GM12878 (cell line): ENCODE measurements at regions not wholly inside any gene's neighbourhood (a gene's known extent, or its start where the extent isn't known, plus 50 kb on each side); places are given as distances from the start of the nearest gene placed in this dataset.

Experiments used
- ATAC-seq: fragments of 200-7000 bp; cut with Tn5 transposase; 3 replicates; pipeline ENCODE4 v1.9.1; 2020; ENCODE audit warnings: mild to moderate bottlenecking, moderate library complexity
- BruUV-seq: library from RNA; stranded (reverse); fragments of 400-500 nt; replicated peaks from 2 replicates; lab custom pipeline; 2021; lab: Mats Ljungman, UMichigan
- CTCF ChIA-PET: fragments of 300-600 bp; sonication (Branson Sonifier 250); formaldehyde crosslinking; extraction: SDS; loops from one replicate; lab custom pipeline; 2021; ENCODE audit warnings: inconsistent platforms; lab: Yijun Ruan, JAX
- POLR2A ChIA-PET: fragments of 350-600 bp; formaldehyde crosslinking; extraction: SDS; loops from one replicate; lab custom pipeline; 2021; ENCODE audit warnings: inconsistent platforms; lab: Charles Lee
- RAD21 ChIA-PET: fragments of 300-600 bp; sonication (Branson Sonifier 250); formaldehyde crosslinking; loops from one replicate; lab custom pipeline; 2023; ENCODE audit warnings: antibody characterized with exemption; ENCODE audit not compliant: unreplicated experiment; lab: Charles Lee
- SMC1A ChIA-PET: fragments of 300-600 bp; sonication (Branson Sonifier 250); formaldehyde crosslinking; loops from one replicate; lab custom pipeline; 2023; ENCODE audit not compliant: unreplicated experiment, uncharacterized antibody; lab: Charles Lee
- DNase-seq: peaks from one replicate; pipeline ENCODE4 v3.0.0-alpha.2; 2011; ENCODE audit warnings: low read depth, low spot score
- FAIRE-seq: peaks from 3 replicates; lab custom pipeline; 2011; peaks lifted over from hg19 to GRCh38; lab: Jason Lieb, UNC
- H2AFZ ChIP-seq: 2 replicates; pipeline ENCODE4 v1.6.0; 2011; ENCODE audit warnings: low read depth, low read length, control low read depth; ENCODE audit not compliant: control insufficient read depth
- H3K27ac ChIP-seq: 2 replicates; pipeline ENCODE4 v1.5.1; 2011; ENCODE audit warnings: control low read depth; ENCODE audit not compliant: control insufficient read depth, insufficient read depth
- H3K27me3 ChIP-seq, 2 experiments: replicated peaks in 1 of 2; 2 replicates each; pipeline versions ENCODE4 v1.6.0 to v1.6.1; 2011; ENCODE audit warnings: low read length in 1 of 2; ENCODE audit not compliant: control insufficient read depth in 2 of 2, insufficient read depth in 2 of 2
- H3K36me3 ChIP-seq, 2 experiments: 2 replicates each; pipeline ENCODE4 v1.5.1; 2011; ENCODE audit warnings: low read length in 1 of 2; ENCODE audit not compliant: control insufficient read depth in 2 of 2, insufficient read depth in 2 of 2
- H3K4me1 ChIP-seq: 2 replicates; pipeline ENCODE4 v1.6.1; 2011; ENCODE audit warnings: mild to moderate bottlenecking, low read length, moderate library complexity, mixed read lengths; ENCODE audit not compliant: control insufficient read depth, insufficient read depth
- H3K4me2 ChIP-seq: 2 replicates; pipeline ENCODE4 v1.6.0; 2011; ENCODE audit warnings: control low read depth; ENCODE audit not compliant: control insufficient read depth, insufficient read depth
- H3K4me3 ChIP-seq: fragments of 200-600 bp; sonication (generic); 2 replicates; pipeline ENCODE4 v1.5.1; 2016
- H3K79me2 ChIP-seq: 2 replicates; pipeline ENCODE4 v1.6.0; 2011; ENCODE audit warnings: low read length; ENCODE audit not compliant: control insufficient read depth, insufficient read depth
- H3K9ac ChIP-seq: 2 replicates; pipeline ENCODE4 v1.8.0; 2011; ENCODE audit warnings: low read length, control low read depth, mixed read lengths; ENCODE audit not compliant: control insufficient read depth, insufficient read depth
- H3K9me3 ChIP-seq: replicated peaks from 3 replicates; pipeline ENCODE4 v1.5.1; 2011; ENCODE audit warnings: mild to moderate bottlenecking, low read length; ENCODE audit not compliant: control insufficient read depth, insufficient read depth
- H4K20me1 ChIP-seq: 2 replicates; pipeline ENCODE4 v1.6.0; 2011; ENCODE audit not compliant: control insufficient read depth, insufficient read depth
- BCL3 ChIP-seq: IDR thresholded peaks from 2 replicates; pipeline ENCODE4 v1.6.1; 2011; ENCODE audit warnings: borderline replicate concordance, low read depth, mild to moderate bottlenecking, moderate library complexity, low read length; ENCODE audit not compliant: insufficient read depth, poor library complexity, severe bottlenecking
- EP300 ChIP-seq, 2 experiments: fragments of 150-350 bp in 1 of 2; IDR thresholded peaks; 2 replicates each; pipeline ENCODE4 v1.6.1; 2011 to 2012; ENCODE audit warnings: low read depth in 2 of 2, low read length in 2 of 2, borderline replicate concordance in 1 of 2, improper control_type of control experiment in 1 of 2, inconsistent platforms in 1 of 2; ENCODE audit not compliant: control insufficient read depth in 1 of 2
- EZH2 ChIP-seq: IDR thresholded peaks from 2 replicates; pipeline ENCODE4 v1.6.1; 2012; ENCODE audit warnings: low read depth, mild to moderate bottlenecking, control low read depth, inconsistent platforms, low read length, borderline replicate concordance; ENCODE audit not compliant: control insufficient read depth
- GATAD2B ChIP-seq: fragments of 450-650 bp; conservative IDR thresholded peaks from 2 replicates; pipeline ENCODE4 v1.6.1; 2017; ENCODE audit warnings: low read depth, mild to moderate bottlenecking, moderate library complexity
- IKZF1 ChIP-seq: fragments of 450-650 bp; conservative IDR thresholded peaks from 2 replicates; pipeline ENCODE4 v1.6.1; 2017; ENCODE audit warnings: antibody characterized with exemption, mild to moderate bottlenecking
- MTA2 ChIP-seq: fragments of 450-650 bp; IDR thresholded peaks from 2 replicates; pipeline ENCODE4 v1.6.1; 2016; ENCODE audit warnings: low read depth, mild to moderate bottlenecking, moderate library complexity
- NKRF ChIP-seq: fragments of 450-650 bp; conservative IDR thresholded peaks from 2 replicates; pipeline ENCODE4 v1.6.1; 2017; ENCODE audit warnings: mild to moderate bottlenecking, moderate library complexity
- POU2F2 ChIP-seq: IDR thresholded peaks from 3 replicates; pipeline ENCODE4 v1.6.1; 2011; ENCODE audit warnings: low read depth, mild to moderate bottlenecking, low read length, borderline replicate concordance
- USF1 ChIP-seq: IDR thresholded peaks from 2 replicates; pipeline ENCODE4 v1.6.1; 2011; ENCODE audit warnings: borderline replicate concordance, low read depth, mild to moderate bottlenecking, moderate library complexity, mixed read lengths, low read length; ENCODE audit not compliant: insufficient read depth; ENCODE audit errors: extremely low read length
- ZNF687 ChIP-seq: fragments of 450-650 bp; IDR thresholded peaks from 2 replicates; pipeline ENCODE4 v1.6.1; 2017; ENCODE audit warnings: mild to moderate bottlenecking, moderate library complexity
- WGBS: methylation state at CpG from one replicate; pipeline ENCODE4 v1.1.6; 2016; ENCODE audit warnings: low lambda C conversion rate; ENCODE audit not compliant: insufficient replicate concordance, insufficient coverage; ENCODE audit errors: missing lambda C conversion rate; 5-methylcytosine and 5-hydroxymethylcytosine counted together
- in situ Hi-C: fragments of 300-500 bp; cut with MboI; formaldehyde crosslinking; loops from 9 replicates; pipeline ENCODE4 v1.14.3; 2018; ENCODE audit warnings: mixed read lengths
- intact Hi-C: fragments of 100-400 bp; cut with micrococcal nuclease; formaldehyde crosslinking; loops from one replicate; pipeline ENCODE4 v1.14.2; 2022; ENCODE audit not compliant: unreplicated experiment
- TF ChIP-seq, protein P1 (sequence below): fragments of 450-650 bp; IDR thresholded peaks from 2 replicates; pipeline ENCODE4 v1.6.1; 2017; ENCODE audit warnings: low read depth, mild to moderate bottlenecking, moderate library complexity

DNA sequence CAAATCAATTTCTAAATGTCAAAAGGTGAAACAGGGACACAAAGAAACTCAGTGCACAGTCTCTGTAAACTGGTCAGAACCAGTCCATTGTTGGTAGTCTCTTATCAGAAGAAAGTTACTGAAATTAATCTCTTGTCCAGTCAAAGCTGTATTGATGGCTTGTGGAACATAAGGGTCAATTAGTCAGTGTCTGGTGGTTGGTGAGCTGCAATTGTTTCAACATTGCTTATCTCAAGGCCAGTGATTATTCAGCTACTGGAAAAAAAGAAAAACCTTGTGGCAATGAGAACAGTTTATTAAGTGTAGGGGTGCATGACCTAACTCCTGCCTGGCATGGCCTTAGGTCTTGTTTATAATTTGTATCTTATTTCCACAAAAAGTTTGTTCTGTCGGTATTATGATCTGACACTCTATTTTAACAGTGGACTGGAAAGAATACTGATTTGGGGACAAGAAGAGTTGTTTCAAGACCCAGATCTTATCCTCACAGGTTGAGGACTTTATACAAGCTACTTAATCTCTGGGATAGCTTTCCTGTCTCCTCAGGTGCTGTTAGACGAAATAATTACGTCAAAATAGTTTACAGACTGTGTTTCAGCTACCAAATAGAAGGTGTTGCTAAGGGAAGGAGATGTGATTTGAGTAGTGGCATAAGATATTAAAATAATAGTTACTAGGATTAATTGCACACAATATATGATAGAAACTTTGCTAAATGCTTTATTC is 520.0 kb upstream of the IRAK1BP1 start (continued):
- TF ChIP-seq ZNF687: no peak
- TF ChIP-seq EZH2: no peak
- TF ChIP-seq BCL3: no peak
- no peak for TF ChIP-seq EP300 (IDR thresholded peaks at IDR 0.05; ENCODE audit: borderline replicate concordance in 1 of 2, control insufficient read depth in 1 of 2, low read depth in 2 of 2, low read length in 2 of 2)
- no peak for TF ChIP-seq POU2F2

DNA sequence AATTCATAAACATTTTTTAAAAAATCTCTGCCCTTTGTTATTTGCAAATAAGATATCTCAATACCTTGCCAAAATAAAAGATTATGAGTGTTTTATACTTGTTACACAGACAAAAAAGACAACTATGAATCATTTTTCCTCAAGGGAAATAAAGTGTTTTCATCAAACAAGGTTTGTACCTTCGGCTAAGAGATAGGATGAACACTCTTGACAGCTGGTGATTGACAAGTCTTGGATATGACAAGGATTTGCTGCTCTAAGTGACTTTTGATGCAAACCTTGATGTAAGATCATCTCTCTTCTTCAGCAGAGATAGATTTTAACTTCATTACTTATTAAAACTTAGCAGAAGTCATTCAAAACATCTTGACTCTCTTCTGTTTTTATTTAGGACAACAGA is 514.3 kb upstream of the IRAK1BP1 start:
- ChIA-PET RAD21 (no interaction called here), CTCF (no interaction called here), POLR2A (no interaction called here), SMC1A (no interaction called here)
- in situ Hi-C loops: no loop called here
- H3K27ac ChIP-seq: no peak overlapping the region
- no peaks in the 10 kb centered on the region for H3K9me3 ChIP-seq
- no peaks in the 10 kb centered on the region for H3K4me1 ChIP-seq
- no peak overlapping the region for H3K4me3 ChIP-seq
- H3K27me3 ChIP-seq: no peaks in the 10 kb centered on the region
- no peaks in the 10 kb centered on the region for H3K79me2 ChIP-seq
- FAIRE-seq: no peak
- H4K20me1 ChIP-seq: no peaks in the 10 kb centered on the region
- DNase-seq: no peak
- intact Hi-C loops: no loop called here
- no peaks in the 10 kb centered on the region for H3K36me3 ChIP-seq
- BruUV-seq: no TSS peak
- no peak overlapping the region for H2AFZ ChIP-seq
- 0% methylated on average over 1 of the region's 1 CpG for WGBS
- no peak overlapping the region for H3K4me2 ChIP-seq
- no peak overlapping the region for H3K9ac ChIP-seq
- ATAC-seq: no peak
- TF ChIP-seq, protein P1, sequence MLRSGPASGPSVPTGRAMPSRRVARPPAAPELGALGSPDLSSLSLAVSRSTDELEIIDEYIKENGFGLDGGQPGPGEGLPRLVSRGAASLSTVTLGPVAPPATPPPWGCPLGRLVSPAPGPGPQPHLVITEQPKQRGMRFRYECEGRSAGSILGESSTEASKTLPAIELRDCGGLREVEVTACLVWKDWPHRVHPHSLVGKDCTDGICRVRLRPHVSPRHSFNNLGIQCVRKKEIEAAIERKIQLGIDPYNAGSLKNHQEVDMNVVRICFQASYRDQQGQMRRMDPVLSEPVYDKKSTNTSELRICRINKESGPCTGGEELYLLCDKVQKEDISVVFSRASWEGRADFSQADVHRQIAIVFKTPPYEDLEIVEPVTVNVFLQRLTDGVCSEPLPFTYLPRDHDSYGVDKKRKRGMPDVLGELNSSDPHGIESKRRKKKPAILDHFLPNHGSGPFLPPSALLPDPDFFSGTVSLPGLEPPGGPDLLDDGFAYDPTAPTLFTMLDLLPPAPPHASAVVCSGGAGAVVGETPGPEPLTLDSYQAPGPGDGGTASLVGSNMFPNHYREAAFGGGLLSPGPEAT: no peak
- TF ChIP-seq IKZF1 (no peak), GATAD2B (no peak), NKRF (no peak), MTA2 (no peak), USF1 (no peak)
